Colon (tissue), 2 donors: ENCODE measurements at regions not wholly inside any gene's neighbourhood (a gene's known extent, or its start where the extent isn't known, plus 50 kb on each side); places are given as distances from the start of the nearest gene placed in this dataset.
"Not testable (repeated sequence)": the region's sequence is repeated elsewhere in the genome, so short reads cannot be mapped to it uniquely, and the experiment has no call there.

Source experiments
- FAIRE-seq: peaks from 2 replicates; lab custom pipeline; 2012; peaks lifted over from hg19 to GRCh38; lab: Jason Lieb, UNC
- donor health status: control.
- donor health status: control.

GRCh38 chr1:55765505-55765904, 550.3 kb upstream of the USP24 start:
- not testable (repeated sequence) for FAIRE-seq

GRCh38 chr1:55751776-55752175, 536.6 kb upstream of the USP24 start:
- FAIRE-seq = no peak

- FAIRE-seq = no peak
These were observed 535.4 kb upstream of the USP24 start for GRCh38 chr1:55750628-55750995.

- no peak for FAIRE-seq
These were observed 534.9 kb upstream of the USP24 start for GRCh38 chr1:55749975-55750627.

GRCh38 chr1:55747408-55747841, 532.3 kb upstream of the USP24 start:
- no peak for FAIRE-seq

- no peak for FAIRE-seq
These were observed 531.5 kb upstream of the USP24 start for GRCh38 chr1:55746710-55747109.

- no peak for FAIRE-seq
These were observed 526.4 kb upstream of the USP24 start for GRCh38 chr1:55741516-55741915.

- FAIRE-seq = no peak
These were observed 519.9 kb upstream of the USP24 start for GRCh38 chr1:55735106-55735505.

- no peak for FAIRE-seq
These were observed 511.8 kb upstream of the USP24 start for GRCh38 chr1:55726994-55727393.

- FAIRE-seq = no peak
These were observed 510.2 kb upstream of the USP24 start for GRCh38 chr1:55725378-55725777.

- FAIRE-seq = no peak
These were observed 509.6 kb upstream of the USP24 start for GRCh38 chr1:55724551-55725325.

GRCh38 chr1:55723001-55723400, 507.8 kb upstream of the USP24 start:
- FAIRE-seq = no peak

- no peak for FAIRE-seq
These were observed 505.1 kb upstream of the USP24 start for GRCh38 chr1:55720261-55720660.

- FAIRE-seq = no peak
These were observed 503.9 kb upstream of the USP24 start for GRCh38 chr1:55718758-55719671.

- no peak for FAIRE-seq
These were observed 501.9 kb upstream of the USP24 start for GRCh38 chr1:55717111-55717510.

GRCh38 chr1:55716610-55717009, 501.4 kb upstream of the USP24 start:
- FAIRE-seq = no peak

GRCh38 chr1:55716151-55716550, 501.0 kb upstream of the USP24 start:
- no peak for FAIRE-seq

GRCh38 chr1:55714230-55714629, 499.1 kb upstream of the USP24 start:
- no peak for FAIRE-seq

GRCh38 chr1:55713516-55713915, 498.4 kb upstream of the USP24 start:
- FAIRE-seq = no peak

GRCh38 chr1:55712148-55712547, 497.0 kb upstream of the USP24 start:
- FAIRE-seq = no peak

GRCh38 chr1:55708781-55709180, 493.6 kb upstream of the USP24 start:
- FAIRE-seq = no peak

- FAIRE-seq = no peak
These were observed 492.7 kb upstream of the USP24 start for GRCh38 chr1:55707846-55708245.

- FAIRE-seq = no peak
These were observed 492.0 kb upstream of the USP24 start for GRCh38 chr1:55707196-55707595.
